K562 (cell line): ENCODE measurements at regions not wholly inside any gene's neighbourhood (a gene's known extent, or its start where the extent isn't known, plus 50 kb on each side); places are given as distances from the start of the nearest gene placed in this dataset.

Experiments
- TF ChIP-seq, protein P1 (sequence below), 2 experiments: fragments of 450-650 bp; formaldehyde crosslinking in 1 of 2; IDR thresholded peaks; 2 replicates each; pipeline versions ENCODE4 v1.4.0 to v1.6.1; 2014 to 2020; ENCODE audit warnings: mild to moderate bottlenecking in 2 of 2, borderline replicate concordance in 1 of 2, low read depth in 1 of 2
- TF ChIP-seq, protein P2 (sequence below): sonication (generic); formaldehyde crosslinking; IDR thresholded peaks from 2 replicates; pipeline ENCODE4 v1.8.1; 2023; ENCODE audit warnings: mild to moderate bottlenecking, missing genetic modification reagents

DNA sequence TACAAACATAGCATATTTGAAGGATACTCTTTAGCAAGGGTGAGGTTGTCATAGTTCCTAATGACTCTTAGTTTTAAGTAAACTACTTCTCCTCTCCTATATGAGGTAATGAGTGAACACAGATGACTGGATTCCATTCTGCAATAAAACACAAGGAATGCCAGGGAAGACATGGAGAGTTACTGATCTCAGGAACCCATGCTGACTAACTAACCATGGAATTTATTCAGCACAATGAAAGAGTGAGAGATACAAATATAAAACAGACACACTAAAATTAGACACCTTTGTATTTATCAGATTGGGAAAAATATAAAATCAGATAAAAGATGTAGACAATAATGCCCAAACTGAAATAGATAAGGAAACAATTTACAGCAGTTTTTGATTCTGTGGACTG lies 1525.9 kb upstream of the SLC10A2 start (continued):
- TF ChIP-seq, protein P1, sequence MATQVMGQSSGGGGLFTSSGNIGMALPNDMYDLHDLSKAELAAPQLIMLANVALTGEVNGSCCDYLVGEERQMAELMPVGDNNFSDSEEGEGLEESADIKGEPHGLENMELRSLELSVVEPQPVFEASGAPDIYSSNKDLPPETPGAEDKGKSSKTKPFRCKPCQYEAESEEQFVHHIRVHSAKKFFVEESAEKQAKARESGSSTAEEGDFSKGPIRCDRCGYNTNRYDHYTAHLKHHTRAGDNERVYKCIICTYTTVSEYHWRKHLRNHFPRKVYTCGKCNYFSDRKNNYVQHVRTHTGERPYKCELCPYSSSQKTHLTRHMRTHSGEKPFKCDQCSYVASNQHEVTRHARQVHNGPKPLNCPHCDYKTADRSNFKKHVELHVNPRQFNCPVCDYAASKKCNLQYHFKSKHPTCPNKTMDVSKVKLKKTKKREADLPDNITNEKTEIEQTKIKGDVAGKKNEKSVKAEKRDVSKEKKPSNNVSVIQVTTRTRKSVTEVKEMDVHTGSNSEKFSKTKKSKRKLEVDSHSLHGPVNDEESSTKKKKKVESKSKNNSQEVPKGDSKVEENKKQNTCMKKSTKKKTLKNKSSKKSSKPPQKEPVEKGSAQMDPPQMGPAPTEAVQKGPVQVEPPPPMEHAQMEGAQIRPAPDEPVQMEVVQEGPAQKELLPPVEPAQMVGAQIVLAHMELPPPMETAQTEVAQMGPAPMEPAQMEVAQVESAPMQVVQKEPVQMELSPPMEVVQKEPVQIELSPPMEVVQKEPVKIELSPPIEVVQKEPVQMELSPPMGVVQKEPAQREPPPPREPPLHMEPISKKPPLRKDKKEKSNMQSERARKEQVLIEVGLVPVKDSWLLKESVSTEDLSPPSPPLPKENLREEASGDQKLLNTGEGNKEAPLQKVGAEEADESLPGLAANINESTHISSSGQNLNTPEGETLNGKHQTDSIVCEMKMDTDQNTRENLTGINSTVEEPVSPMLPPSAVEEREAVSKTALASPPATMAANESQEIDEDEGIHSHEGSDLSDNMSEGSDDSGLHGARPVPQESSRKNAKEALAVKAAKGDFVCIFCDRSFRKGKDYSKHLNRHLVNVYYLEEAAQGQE (IDR thresholded peaks at IDR 0.05; ENCODE audit: borderline replicate concordance), result no peak
- TF ChIP-seq, protein P1 (CRISPR knock-in tag; IDR thresholded peaks at IDR 0.05; ENCODE audit: low read depth), result no peak
- TF ChIP-seq, protein P2, sequence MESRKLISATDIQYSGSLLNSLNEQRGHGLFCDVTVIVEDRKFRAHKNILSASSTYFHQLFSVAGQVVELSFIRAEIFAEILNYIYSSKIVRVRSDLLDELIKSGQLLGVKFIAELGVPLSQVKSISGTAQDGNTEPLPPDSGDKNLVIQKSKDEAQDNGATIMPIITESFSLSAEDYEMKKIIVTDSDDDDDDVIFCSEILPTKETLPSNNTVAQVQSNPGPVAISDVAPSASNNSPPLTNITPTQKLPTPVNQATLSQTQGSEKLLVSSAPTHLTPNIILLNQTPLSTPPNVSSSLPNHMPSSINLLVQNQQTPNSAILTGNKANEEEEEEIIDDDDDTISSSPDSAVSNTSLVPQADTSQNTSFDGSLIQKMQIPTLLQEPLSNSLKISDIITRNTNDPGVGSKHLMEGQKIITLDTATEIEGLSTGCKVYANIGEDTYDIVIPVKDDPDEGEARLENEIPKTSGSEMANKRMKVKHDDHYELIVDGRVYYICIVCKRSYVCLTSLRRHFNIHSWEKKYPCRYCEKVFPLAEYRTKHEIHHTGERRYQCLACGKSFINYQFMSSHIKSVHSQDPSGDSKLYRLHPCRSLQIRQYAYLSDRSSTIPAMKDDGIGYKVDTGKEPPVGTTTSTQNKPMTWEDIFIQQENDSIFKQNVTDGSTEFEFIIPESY, result no peak
